IMR-90 (cell line): ENCODE measurements at regions not wholly inside any gene's neighbourhood (a gene's known extent, or its start where the extent isn't known, plus 50 kb on each side); places are given as distances from the start of the nearest gene placed in this dataset.
A peak's percentile ranks its signal among the peaks of the same experiment; 100 is the strongest.

Source experiments
- ATAC-seq: fragments of 200-7000 bp; cut with Tn5 transposase; 2 replicates; pipeline ENCODE4 v1.9.1; 2020; ENCODE audit warnings: low read depth, mild to moderate bottlenecking, moderate library complexity
- BruUV-seq: library from RNA; stranded (reverse); fragments of 400-500 nt; replicated peaks from 2 replicates; lab custom pipeline; 2021; lab: Mats Ljungman, UMichigan
- CTCF ChIA-PET: fragments of 300-600 bp; formaldehyde crosslinking; extraction: SDS; loops from one replicate; lab custom pipeline; 2021; ENCODE audit warnings: antibody characterized with exemption; lab: Yijun Ruan, JAX
- POLR2A ChIA-PET: fragments of 300-600 bp; sonication (Branson Sonifier 250); formaldehyde crosslinking; loops from one replicate; lab custom pipeline; 2022; ENCODE audit warnings: antibody characterized with exemption; ENCODE audit not compliant: unreplicated experiment; lab: Charles Lee
- DNase-seq: peaks from one replicate; pipeline ENCODE4 v3.0.0; 2013
- H2AFZ ChIP-seq: replicated peaks from 2 replicates; pipeline ENCODE3; 2013; ENCODE audit warnings: low read length, mild to moderate bottlenecking; ENCODE audit not compliant: poor library complexity
- H2AK5ac ChIP-seq: 2 replicates; pipeline ENCODE4 v1.6.1; 2013; ENCODE audit warnings: low read depth, low read length, inconsistent platforms
- H2AK9ac ChIP-seq: replicated peaks from 2 replicates; pipeline ENCODE3; 2013; ENCODE audit warnings: mild to moderate bottlenecking, low read depth, low read length, moderate library complexity; ENCODE audit not compliant: poor library complexity
- H2BK120ac ChIP-seq: 2 replicates; pipeline ENCODE4 v1.6.1; 2013; ENCODE audit warnings: low read depth, low read length, inconsistent platforms
- H2BK15ac ChIP-seq: 3 replicates; pipeline ENCODE4 v1.6.1; 2013; ENCODE audit warnings: low read depth, low read length, inconsistent platforms
- H2BK20ac ChIP-seq: 2 replicates; pipeline ENCODE4 v1.6.1; 2013; ENCODE audit warnings: low read depth, mild to moderate bottlenecking, inconsistent platforms, low read length, moderate library complexity
- H2BK5ac ChIP-seq: 2 replicates; pipeline ENCODE4 v1.6.1; 2013; ENCODE audit warnings: mild to moderate bottlenecking, low read depth, low read length, inconsistent platforms; ENCODE audit not compliant: poor library complexity, severe bottlenecking
- H3K14ac ChIP-seq: replicated peaks from 2 replicates; pipeline ENCODE4 v1.6.1; 2013; ENCODE audit warnings: low read depth, low read length, inconsistent platforms
- H3K18ac ChIP-seq: 2 replicates; pipeline ENCODE4 v1.6.1; 2013; ENCODE audit warnings: low read depth, low read length, control low read depth
- H3K23ac ChIP-seq: 2 replicates; pipeline ENCODE4 v1.6.1; 2013; ENCODE audit warnings: low read depth, low read length, inconsistent platforms
- H3K27ac ChIP-seq: 2 replicates; pipeline ENCODE4 v1.5.1; 2013; ENCODE audit warnings: mild to moderate bottlenecking, control low read depth, low read length; ENCODE audit not compliant: insufficient read depth
- H3K27me3 ChIP-seq: 2 replicates; pipeline ENCODE4 v1.6.1; 2013; ENCODE audit warnings: low read length; ENCODE audit not compliant: control insufficient read depth, insufficient read depth
- H3K36me3 ChIP-seq: 2 replicates; pipeline ENCODE4 v1.6.1; 2013; ENCODE audit warnings: low read length, mixed read lengths; ENCODE audit not compliant: control insufficient read depth, insufficient read depth
- H3K4ac ChIP-seq: 2 replicates; pipeline ENCODE4 v1.6.1; 2013; ENCODE audit warnings: low read depth, low read length, inconsistent platforms
- H3K4me1 ChIP-seq: 2 replicates; pipeline ENCODE4 v1.6.1; 2013; ENCODE audit warnings: low read length, mixed read lengths; ENCODE audit not compliant: control insufficient read depth, insufficient read depth
- H3K4me2 ChIP-seq: 2 replicates; pipeline ENCODE4 v1.6.1; 2013; ENCODE audit warnings: low read depth, mild to moderate bottlenecking, control low read depth, low read length, moderate library complexity
- H3K4me3 ChIP-seq: 2 replicates; pipeline ENCODE4 v1.5.1; 2013; ENCODE audit warnings: low read depth, mild to moderate bottlenecking, control low read depth, low read length, moderate library complexity; ENCODE audit not compliant: insufficient read depth
- H3K56ac ChIP-seq: 2 replicates; pipeline ENCODE4 v1.6.1; 2013; ENCODE audit warnings: low read length, inconsistent platforms; ENCODE audit not compliant: insufficient read depth; ENCODE audit errors: extremely low read depth
- H3K79me1 ChIP-seq, 2 experiments: 2 replicates each; pipeline ENCODE4 v1.6.1; 2013; ENCODE audit warnings: low read length in 2 of 2, inconsistent platforms in 1 of 2, low read depth in 1 of 2
- H3K9ac ChIP-seq: 2 replicates; pipeline ENCODE4 v1.6.1; 2013; ENCODE audit warnings: low read depth, low read length, control low read depth
- H3K9me1 ChIP-seq: 2 replicates; pipeline ENCODE4 v1.6.1; 2013; ENCODE audit warnings: low read length, inconsistent platforms; ENCODE audit not compliant: insufficient read depth
- H3K9me3 ChIP-seq: 2 replicates; pipeline ENCODE4 v1.6.1; 2013; ENCODE audit warnings: low read length; ENCODE audit not compliant: control insufficient read depth, insufficient read depth
- H4K20me1 ChIP-seq: 2 replicates; pipeline ENCODE4 v1.6.1; 2013; ENCODE audit warnings: low read length, inconsistent platforms; ENCODE audit not compliant: insufficient read depth
- H4K5ac ChIP-seq: 2 replicates; pipeline ENCODE4 v1.6.1; 2013; ENCODE audit warnings: mild to moderate bottlenecking, low read depth, low read length, control low read depth
- H4K8ac ChIP-seq, 2 experiments: 2 replicates each; pipeline ENCODE4 v1.6.1; 2013; ENCODE audit warnings: low read depth in 2 of 2, low read length in 2 of 2, control low read depth in 1 of 2, inconsistent platforms in 1 of 2
- H4K91ac ChIP-seq: 2 replicates; pipeline ENCODE4 v1.6.1; 2013; ENCODE audit warnings: low read depth, low read length, inconsistent platforms; ENCODE audit not compliant: insufficient read depth
- CHD1 ChIP-seq: IDR thresholded peaks from 2 replicates; pipeline ENCODE4 v1.6.1; 2012; ENCODE audit warnings: low read depth, low read length, improper control_type of control experiment
- MAFK ChIP-seq: IDR thresholded peaks from 2 replicates; pipeline ENCODE4 v1.6.1; 2012; ENCODE audit warnings: low read depth, low read length, improper control_type of control experiment
- dilution Hi-C: fragments of 300-500 bp; cut with HindIII; formaldehyde crosslinking; loops from one replicate; pipeline ENCODE4 v1.14.3; 2018; ENCODE audit warnings: low sequenced_read_pairs; ENCODE audit not compliant: unreplicated experiment
- in situ Hi-C: fragments of 300-500 bp; cut with MboI; formaldehyde crosslinking; loops from 3 replicates; pipeline ENCODE4 v1.14.3; 2019; ENCODE audit warnings: low sequenced_read_pairs, inconsistent platforms, mixed read lengths
- intact Hi-C: fragments of 100-400 bp; cut with micrococcal nuclease; formaldehyde crosslinking; loops from 2 replicates; pipeline ENCODE4 v1.10.0; 2022

- no peak overlapping the region for H3K23ac ChIP-seq
- no peaks in the 10 kb centered on the region for H3K36me3 ChIP-seq
- in situ Hi-C loops = no loop called here
- no peak overlapping the region for H3K4me2 ChIP-seq
- H3K4me3 ChIP-seq = no peak overlapping the region
- no peak overlapping the region for H2BK5ac ChIP-seq
- no peak overlapping the region for H3K4ac ChIP-seq
- ChIA-PET CTCF (no interaction called here), POLR2A (no interaction called here)
- H3K4me1 ChIP-seq = no peaks in the 10 kb centered on the region
- H3K27ac ChIP-seq = no peak overlapping the region
- H3K27me3 ChIP-seq = no peaks in the 10 kb centered on the region
- no peak overlapping the region for H2AFZ ChIP-seq
- H2BK120ac ChIP-seq = no peak overlapping the region
- no peak overlapping the region for H3K18ac ChIP-seq
- H3K9ac ChIP-seq = no peak overlapping the region
- no peaks in the 10 kb centered on the region for H4K20me1 ChIP-seq
- H3K79me1 ChIP-seq = no peaks in the 10 kb centered on the region
- ATAC-seq = no peak
- H2AK9ac ChIP-seq = no peak overlapping the region
- H2AK5ac ChIP-seq = no peak overlapping the region
- DNase-seq = no peak
- dilution Hi-C loops = no loop called here
- no peak overlapping the region for H2BK15ac ChIP-seq
- H3K14ac ChIP-seq = no peak overlapping the region
- no TSS peak for BruUV-seq
- H3K9me1 ChIP-seq = no peaks in the 10 kb centered on the region
- no peak overlapping the region for H4K8ac ChIP-seq
- no peak overlapping the region for H2BK20ac ChIP-seq
- H4K91ac ChIP-seq = no peak overlapping the region
- H3K56ac ChIP-seq = no peak overlapping the region
- peak; percentile 73 for TF ChIP-seq MAFK
- TF ChIP-seq CHD1 = no peak
- intact Hi-C loops = no loop called here
- H4K5ac ChIP-seq = no peak overlapping the region
- H3K9me3 ChIP-seq = no peaks in the 10 kb centered on the region
These were observed 1552.6 kb upstream of the ADGRL3 start for GRCh38 chr4:59647500-59647899.
